Activated T-helper 1 cell treated with anti-CD3 and anti-CD28 coated beads, Interleukin-12 subunit alpha, Interleukin-12 subunit beta, Interleukin-2, Interleukin-4 antibody, amounts not matched to agents 30 ng/mL and 10 ng/mL and 1 ng/mL, durations not matched to agents 14 hours and 24 hours and 36 hours (primary cell): ENCODE measurements at regions not wholly inside any gene's neighbourhood (a gene's known extent, or its start where the extent isn't known, plus 50 kb on each side); places are given as distances from the start of the nearest gene placed in this dataset.

ENCODE experiments used
- DNase-seq: peaks from one replicate; pipeline ENCODE4 v3.0.0; 2021; ENCODE audit warnings: low spot score
- H3K27ac Mint-ChIP-seq: one replicate; pipeline ENCODE4 v1.8.0; 2021; ENCODE audit warnings: mild to moderate bottlenecking, mixed read lengths
- H3K27me3 Mint-ChIP-seq: one replicate; pipeline ENCODE4 v1.8.0; 2022; ENCODE audit warnings: mild to moderate bottlenecking, moderate library complexity, mixed read lengths; ENCODE audit not compliant: insufficient read depth
- H3K36me3 Mint-ChIP-seq: one replicate; pipeline ENCODE4 v1.8.0; 2021; ENCODE audit warnings: low read depth, mixed read lengths
- H3K4me1 Mint-ChIP-seq: one replicate; pipeline ENCODE4 v1.8.0; 2021; ENCODE audit warnings: low read depth, mixed read lengths
- H3K4me3 Mint-ChIP-seq: one replicate; pipeline ENCODE4 v1.8.0; 2021; ENCODE audit warnings: mild to moderate bottlenecking, moderate library complexity, mixed read lengths
- H3K9me3 Mint-ChIP-seq: one replicate; pipeline ENCODE4 v1.8.0; 2021; ENCODE audit warnings: mixed read lengths
- intact Hi-C: fragments of 100-400 bp; cut with micrococcal nuclease; formaldehyde crosslinking; loops from one replicate; pipeline ENCODE4 v1.15.1; 2024

DNA sequence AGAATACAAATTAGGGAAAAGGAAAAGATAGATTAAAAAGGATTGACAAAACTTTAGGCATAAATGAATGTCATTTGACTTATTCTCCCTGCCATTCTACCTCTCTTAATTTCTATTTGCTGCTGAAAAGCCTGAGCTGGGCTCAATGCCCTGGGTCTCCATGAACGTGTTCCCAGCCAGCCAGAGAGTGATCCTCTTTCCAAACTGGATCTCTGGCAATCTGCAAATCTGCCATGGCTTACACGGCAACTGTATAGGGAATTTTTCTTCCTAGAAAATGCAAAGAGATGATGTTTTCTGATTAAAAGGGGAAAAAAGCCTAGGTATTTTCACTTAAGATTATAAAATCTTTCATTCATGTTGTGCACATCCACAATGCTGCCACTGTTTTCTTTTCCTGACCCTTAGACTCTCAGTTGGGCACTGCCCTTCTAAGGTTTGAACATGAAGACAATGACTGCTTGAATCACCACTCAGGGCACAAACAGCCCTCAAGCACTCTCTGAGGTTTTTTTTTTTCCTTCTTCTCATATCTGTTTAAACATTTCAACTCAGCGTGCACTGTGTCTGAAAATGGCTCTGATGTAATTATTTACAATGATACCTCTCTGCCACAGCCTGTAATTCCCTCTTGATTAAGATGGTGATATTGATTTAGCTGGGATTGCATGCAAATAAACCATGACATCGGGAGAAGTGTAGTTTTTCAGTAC, 60.3 kb downstream of the DACT1 start:
- Mint-ChIP-seq H3K9me3 (no peaks in the 10 kb centered on the region), H3K27ac (no peak overlapping the region), H3K27me3 (no peaks in the 10 kb centered on the region), H3K36me3 (no peaks in the 10 kb centered on the region), H3K4me1 (no peaks in the 10 kb centered on the region), H3K4me3 (no peak overlapping the region)
- intact Hi-C loops = no loop called here
- DNase-seq = no peak

DNA sequence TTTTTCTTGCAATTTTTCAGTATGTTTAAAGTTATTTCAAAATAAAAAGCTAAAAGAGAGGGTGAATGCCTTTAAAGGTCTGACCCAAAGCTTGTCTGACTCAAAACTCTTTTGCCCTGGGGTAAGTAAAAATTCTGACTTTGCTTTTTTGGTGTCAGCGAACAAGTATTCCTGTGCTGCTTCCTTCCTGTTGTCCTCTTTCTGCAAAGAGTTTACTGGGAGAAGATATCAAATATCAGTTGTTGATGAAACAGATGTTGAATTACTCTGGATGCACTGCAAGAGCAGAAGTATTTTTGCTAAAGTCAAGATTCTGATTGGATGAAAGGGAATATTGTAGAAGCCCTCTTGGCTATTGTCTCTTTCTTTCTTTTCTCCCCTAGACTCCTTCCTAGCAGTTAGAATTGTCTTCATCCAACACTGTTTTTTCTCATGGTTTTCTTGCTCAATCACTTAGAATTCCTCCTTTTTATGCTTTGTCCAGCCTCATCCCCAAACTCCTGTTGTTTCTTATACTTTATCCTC, 62.0 kb downstream of the DACT1 start:
- Mint-ChIP-seq H3K36me3 (no peaks in the 10 kb centered on the region), H3K4me3 (no peak overlapping the region), H3K27me3 (no peaks in the 10 kb centered on the region), H3K9me3 (no peaks in the 10 kb centered on the region), H3K4me1 (no peaks in the 10 kb centered on the region), H3K27ac (no peak overlapping the region)
- no peak for DNase-seq
- intact Hi-C loops = no loop called here

GRCh38 chr14:58701156-58701555, 63.4 kb downstream of the DACT1 start:
- Mint-ChIP-seq H3K36me3 (no peaks in the 10 kb centered on the region), H3K9me3 (no peaks in the 10 kb centered on the region), H3K4me1 (no peaks in the 10 kb centered on the region), H3K27ac (no peak overlapping the region), H3K4me3 (no peak overlapping the region), H3K27me3 (no peaks in the 10 kb centered on the region)
- intact Hi-C loops = no loop called here
- no peak for DNase-seq

DNA sequence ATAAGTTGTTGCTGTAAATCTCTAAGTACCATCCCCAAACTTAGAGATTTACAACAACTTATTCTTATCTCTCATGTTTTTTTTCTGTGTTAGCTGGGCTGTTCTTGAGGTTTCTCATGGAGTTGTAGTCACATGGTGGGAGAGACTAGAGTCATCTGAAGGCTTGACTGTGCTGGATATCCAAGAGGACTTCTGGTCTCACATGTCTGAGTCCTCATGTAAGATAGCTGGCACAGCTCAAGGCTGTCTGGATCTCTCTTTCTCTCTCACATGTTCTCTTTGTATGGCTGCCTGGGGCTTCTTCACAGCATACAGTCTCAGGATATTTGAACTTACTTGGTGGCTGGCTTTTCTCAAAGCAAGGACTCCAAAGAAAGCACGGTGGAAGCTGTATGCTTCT, 63.8 kb downstream of the DACT1 start:
- no peaks in the 10 kb centered on the region for H3K4me1 Mint-ChIP-seq
- no peaks in the 10 kb centered on the region for H3K36me3 Mint-ChIP-seq
- intact Hi-C loops = no loop called here
- H3K27ac Mint-ChIP-seq = no peak overlapping the region
- no peak overlapping the region for H3K4me3 Mint-ChIP-seq
- H3K27me3 Mint-ChIP-seq = no peaks in the 10 kb centered on the region
- DNase-seq = no peak
- H3K9me3 Mint-ChIP-seq = no peaks in the 10 kb centered on the region

DNA sequence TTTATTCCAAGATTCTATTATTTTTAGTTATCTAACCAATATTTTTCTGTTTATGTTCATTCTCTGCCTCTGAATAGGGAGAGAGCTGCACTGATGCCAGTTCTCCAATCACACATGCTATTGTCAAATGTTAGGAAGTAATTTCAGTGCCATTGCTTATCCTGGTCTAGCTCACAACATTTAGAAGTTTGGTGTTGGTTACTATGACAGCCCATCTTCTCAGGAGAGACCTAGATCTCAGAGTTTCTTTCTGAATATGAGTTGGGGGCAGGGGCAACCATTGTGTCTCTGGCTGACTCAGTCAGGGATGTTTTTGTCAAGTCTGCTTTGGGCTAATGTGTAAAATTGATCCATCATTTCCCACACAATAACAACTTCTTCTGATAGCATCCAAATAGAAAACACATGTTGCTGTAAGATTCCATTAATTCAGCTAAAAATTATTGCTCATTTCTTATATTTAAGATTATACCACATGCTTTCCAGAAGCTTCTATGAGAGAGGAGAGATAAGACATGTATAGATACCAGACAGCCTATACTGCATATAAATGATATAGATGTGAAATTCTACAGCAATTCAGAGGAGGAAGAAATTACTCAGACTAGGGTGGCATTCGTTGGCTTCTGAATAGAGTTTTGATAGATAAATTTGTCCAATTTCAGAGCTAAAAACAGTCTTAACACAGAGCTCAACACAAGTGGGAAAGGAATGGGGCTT, 64.8 kb downstream of the DACT1 start:
- no peak overlapping the region for H3K4me3 Mint-ChIP-seq
- no peaks in the 10 kb centered on the region for H3K27me3 Mint-ChIP-seq
- H3K9me3 Mint-ChIP-seq = no peaks in the 10 kb centered on the region
- intact Hi-C loops = no loop called here
- no peaks in the 10 kb centered on the region for H3K36me3 Mint-ChIP-seq
- H3K4me1 Mint-ChIP-seq = no peaks in the 10 kb centered on the region
- no peak for DNase-seq
- H3K27ac Mint-ChIP-seq = no peak overlapping the region

DNA sequence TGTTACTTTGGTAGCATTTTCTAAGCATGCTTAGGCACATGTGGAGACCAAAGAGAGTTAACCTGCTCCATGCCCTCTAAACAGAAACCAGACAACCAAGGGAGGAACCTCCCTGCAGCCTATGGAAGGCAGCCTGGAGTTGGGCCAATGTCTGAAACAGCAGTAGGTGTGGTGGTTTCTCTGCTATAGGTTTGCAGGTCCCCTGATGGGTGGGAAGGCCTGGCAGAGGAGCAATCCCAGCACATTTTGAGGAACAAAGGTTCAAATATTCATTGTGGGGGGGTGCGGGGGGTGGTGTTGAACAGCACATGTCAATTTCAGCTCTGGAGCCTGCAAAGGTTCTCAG, 65.4 kb downstream of the DACT1 start:
- no peak for DNase-seq
- no peaks in the 10 kb centered on the region for H3K36me3 Mint-ChIP-seq
- no peak overlapping the region for H3K4me3 Mint-ChIP-seq
- no peaks in the 10 kb centered on the region for H3K4me1 Mint-ChIP-seq
- intact Hi-C loops = no loop called here
- no peak overlapping the region for H3K27ac Mint-ChIP-seq
- H3K9me3 Mint-ChIP-seq = no peaks in the 10 kb centered on the region
- H3K27me3 Mint-ChIP-seq = no peaks in the 10 kb centered on the region

DNA sequence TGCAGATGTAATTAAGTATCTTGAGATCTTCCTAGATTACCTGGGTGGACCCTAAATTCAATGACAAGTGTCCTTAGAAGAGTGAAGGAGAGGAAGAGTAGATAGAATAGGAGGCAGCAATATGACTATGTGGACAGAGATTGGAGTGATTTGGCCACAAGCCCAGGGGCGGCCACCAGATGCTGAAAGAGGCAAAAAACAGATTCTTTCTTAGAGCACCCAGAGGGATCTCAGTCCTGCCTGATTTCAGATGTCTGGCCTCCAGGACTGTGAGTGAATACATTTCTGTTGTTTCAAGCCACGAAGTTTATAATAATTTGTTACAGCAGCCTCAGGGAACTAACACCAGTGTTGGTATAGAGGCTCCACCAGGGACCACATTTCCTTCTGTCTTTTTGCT, 67.3 kb downstream of the DACT1 start:
- intact Hi-C loops = no loop called here
- Mint-ChIP-seq H3K4me1 (no peaks in the 10 kb centered on the region), H3K36me3 (no peaks in the 10 kb centered on the region), H3K4me3 (no peak overlapping the region), H3K27me3 (no peaks in the 10 kb centered on the region), H3K27ac (no peak overlapping the region), H3K9me3 (no peaks in the 10 kb centered on the region)
- no peak for DNase-seq

DNA sequence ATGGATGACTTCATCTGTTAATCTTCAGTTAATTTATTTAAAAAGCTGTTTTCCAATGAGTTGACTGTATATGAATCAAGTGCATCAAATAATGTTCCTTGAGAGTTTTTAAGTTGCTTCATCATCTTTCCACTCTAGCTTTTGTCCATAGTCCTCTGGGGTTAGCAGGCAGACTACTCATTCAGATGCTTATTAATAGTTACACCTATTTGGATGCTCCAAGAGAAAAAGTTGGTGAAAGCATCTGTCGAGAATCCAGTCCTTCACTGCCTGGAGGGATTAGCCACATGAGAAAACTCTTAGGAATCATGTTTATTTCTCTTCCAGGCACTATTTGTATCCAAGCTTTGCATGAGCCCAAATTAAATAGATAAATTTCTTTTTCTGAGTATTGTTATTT, 70.2 kb downstream of the DACT1 start:
- no peaks in the 10 kb centered on the region for H3K4me1 Mint-ChIP-seq
- H3K4me3 Mint-ChIP-seq = no peak overlapping the region
- no peak overlapping the region for H3K27ac Mint-ChIP-seq
- no peaks in the 10 kb centered on the region for H3K36me3 Mint-ChIP-seq
- no peaks in the 10 kb centered on the region for H3K9me3 Mint-ChIP-seq
- intact Hi-C loops = no loop called here
- no peaks in the 10 kb centered on the region for H3K27me3 Mint-ChIP-seq
- no peak for DNase-seq

DNA sequence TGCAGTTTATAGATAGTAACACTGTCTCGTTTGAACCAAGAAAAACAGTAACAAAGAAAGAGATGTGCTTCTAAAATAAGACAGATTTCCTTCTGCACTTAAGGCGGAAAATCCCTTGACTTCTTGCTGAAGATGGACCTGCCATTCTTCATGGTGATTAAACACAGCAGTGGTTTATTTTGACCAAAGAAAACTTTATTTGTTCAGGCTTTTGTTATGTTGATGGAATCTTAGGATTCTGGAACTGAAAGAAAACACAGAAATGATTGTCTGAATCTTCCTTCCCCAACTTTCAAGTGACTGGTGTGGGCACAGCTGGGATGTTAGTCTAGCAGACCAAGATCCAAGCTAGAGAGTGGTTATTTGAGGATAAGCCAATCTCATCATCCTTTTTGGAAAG, 72.2 kb downstream of the DACT1 start:
- Mint-ChIP-seq H3K36me3 (no peaks in the 10 kb centered on the region), H3K9me3 (no peaks in the 10 kb centered on the region), H3K4me1 (no peaks in the 10 kb centered on the region), H3K27me3 (no peaks in the 10 kb centered on the region), H3K27ac (no peak overlapping the region), H3K4me3 (no peak overlapping the region)
- intact Hi-C loops = no loop called here
- DNase-seq = no peak

- Mint-ChIP-seq H3K9me3 (no peaks in the 10 kb centered on the region), H3K36me3 (no peaks in the 10 kb centered on the region), H3K4me3 (no peak overlapping the region), H3K4me1 (peaks cover 3% of the 10 kb centered on the region), H3K27me3 (no peaks in the 10 kb centered on the region), H3K27ac (no peak overlapping the region)
- DNase-seq = no peak
- intact Hi-C loops = no loop called here
Observed at GRCh38 chr14:58711382-58711781, 73.6 kb downstream of the DACT1 start.

GRCh38 chr14:58712357-58712756, 74.6 kb downstream of the DACT1 start:
- intact Hi-C loops = no loop called here
- H3K27me3 Mint-ChIP-seq = no peaks in the 10 kb centered on the region
- no peak for DNase-seq
- peaks cover 11% of the 10 kb centered on the region for H3K4me1 Mint-ChIP-seq
- no peaks in the 10 kb centered on the region for H3K36me3 Mint-ChIP-seq
- no peak overlapping the region for H3K27ac Mint-ChIP-seq
- H3K9me3 Mint-ChIP-seq = no peaks in the 10 kb centered on the region
- no peak overlapping the region for H3K4me3 Mint-ChIP-seq

GRCh38 chr14:58713677-58714076, 75.9 kb downstream of the DACT1 start:
- DNase-seq = no peak
- Mint-ChIP-seq H3K27ac (no peak overlapping the region), H3K9me3 (no peaks in the 10 kb centered on the region), H3K36me3 (no peaks in the 10 kb centered on the region), H3K27me3 (no peaks in the 10 kb centered on the region), H3K4me3 (no peak overlapping the region), H3K4me1 (peaks cover 11% of the 10 kb centered on the region)
- intact Hi-C loops = no loop called here

GRCh38 chr14:58716706-58717105, 78.9 kb downstream of the DACT1 start:
- H3K4me3 Mint-ChIP-seq = no peak overlapping the region
- peaks cover 11% of the 10 kb centered on the region for H3K4me1 Mint-ChIP-seq
- DNase-seq = no peak
- no peak overlapping the region for H3K27ac Mint-ChIP-seq
- no peaks in the 10 kb centered on the region for H3K9me3 Mint-ChIP-seq
- H3K27me3 Mint-ChIP-seq = no peaks in the 10 kb centered on the region
- intact Hi-C loops = no loop called here
- H3K36me3 Mint-ChIP-seq = no peaks in the 10 kb centered on the region
